Fibroblast of lung (primary cell): ENCODE measurements at regions not wholly inside any gene's neighbourhood (a gene's known extent, or its start where the extent isn't known, plus 50 kb on each side); places are given as distances from the start of the nearest gene placed in this dataset.

Source experiments
- DNase-seq, 2 donors: peaks; one replicate each; pipeline versions ENCODE4 v3.0.0 to v3.0.0-alpha.2; 2010; ENCODE audit warnings: low read depth in 2 of 2
- H2AFZ ChIP-seq: 2 replicates; pipeline ENCODE4 v1.5.1; 2012; ENCODE audit warnings: low read length, control low read depth, inconsistent platforms
- H3K27ac ChIP-seq: 2 replicates; pipeline ENCODE4 v1.5.1; 2011; ENCODE audit warnings: low read length, control low read depth; ENCODE audit not compliant: insufficient read depth
- H3K27me3 ChIP-seq: 2 replicates; pipeline ENCODE4 v1.5.1; 2011; ENCODE audit warnings: mild to moderate bottlenecking, low read length; ENCODE audit not compliant: control insufficient read depth, insufficient read depth
- H3K36me3 ChIP-seq: 2 replicates; pipeline ENCODE4 v1.5.1; 2011; ENCODE audit warnings: low read length; ENCODE audit not compliant: control insufficient read depth, insufficient read depth
- H3K4me1 ChIP-seq: 2 replicates; pipeline ENCODE4 v1.5.1; 2011; ENCODE audit warnings: low read length; ENCODE audit not compliant: control insufficient read depth, insufficient read depth; ENCODE audit errors: extremely low read depth
- H3K4me2 ChIP-seq: 2 replicates; pipeline ENCODE4 v1.5.1; 2011; ENCODE audit warnings: low read length, control low read depth; ENCODE audit not compliant: insufficient read depth; ENCODE audit errors: extremely low read depth
- H3K4me3 ChIP-seq, 4 experiments: fragments of 200-600 bp in 1 of 4; sonication (generic) in 1 of 4; replicated peaks in 1 of 4; 2 replicates each; pipeline ENCODE4 v1.5.1; 2011 to 2016; ENCODE audit warnings: low read length in 4 of 4, low read depth in 3 of 4, mild to moderate bottlenecking in 3 of 4, control low read depth in 2 of 4, inconsistent platforms in 1 of 4, mixed read lengths in 1 of 4; ENCODE audit not compliant: insufficient read depth in 1 of 4; ENCODE audit errors: control extremely low read depth in 1 of 4
- H3K79me2 ChIP-seq: 2 replicates; pipeline ENCODE4 v1.5.1; 2012; ENCODE audit warnings: mild to moderate bottlenecking, low read length, inconsistent platforms; ENCODE audit not compliant: control insufficient read depth, insufficient read depth
- H3K9ac ChIP-seq: 2 replicates; pipeline ENCODE4 v1.5.1; 2011; ENCODE audit warnings: mild to moderate bottlenecking, low read length, control low read depth; ENCODE audit not compliant: insufficient read depth
- H3K9me3 ChIP-seq: 2 replicates; pipeline ENCODE4 v1.5.1; 2012; ENCODE audit warnings: low read depth, low read length; ENCODE audit not compliant: control insufficient read depth, insufficient read depth
- H4K20me1 ChIP-seq: 2 replicates; pipeline ENCODE4 v1.5.1; 2011; ENCODE audit warnings: low read length; ENCODE audit not compliant: control insufficient read depth, insufficient read depth; ENCODE audit errors: extremely low read depth
- EZH2 ChIP-seq: IDR thresholded peaks from 2 replicates; pipeline ENCODE4 v1.5.1; 2012; ENCODE audit warnings: low read length, control low read depth, mild to moderate bottlenecking; ENCODE audit errors: missing control alignments
- TF ChIP-seq, protein P1 (sequence below), 2 donors: IDR thresholded peaks in 1 of 2; conservative IDR thresholded peaks in 1 of 2; 1 replicate in 1 of 2; 2 replicates in 1 of 2; pipeline ENCODE4 v1.5.1; 2011 to 2012; ENCODE audit warnings: low read length in 2 of 2, control low read depth in 1 of 2, inconsistent platforms in 1 of 2, low read depth in 1 of 2, mild to moderate bottlenecking in 1 of 2

DNA sequence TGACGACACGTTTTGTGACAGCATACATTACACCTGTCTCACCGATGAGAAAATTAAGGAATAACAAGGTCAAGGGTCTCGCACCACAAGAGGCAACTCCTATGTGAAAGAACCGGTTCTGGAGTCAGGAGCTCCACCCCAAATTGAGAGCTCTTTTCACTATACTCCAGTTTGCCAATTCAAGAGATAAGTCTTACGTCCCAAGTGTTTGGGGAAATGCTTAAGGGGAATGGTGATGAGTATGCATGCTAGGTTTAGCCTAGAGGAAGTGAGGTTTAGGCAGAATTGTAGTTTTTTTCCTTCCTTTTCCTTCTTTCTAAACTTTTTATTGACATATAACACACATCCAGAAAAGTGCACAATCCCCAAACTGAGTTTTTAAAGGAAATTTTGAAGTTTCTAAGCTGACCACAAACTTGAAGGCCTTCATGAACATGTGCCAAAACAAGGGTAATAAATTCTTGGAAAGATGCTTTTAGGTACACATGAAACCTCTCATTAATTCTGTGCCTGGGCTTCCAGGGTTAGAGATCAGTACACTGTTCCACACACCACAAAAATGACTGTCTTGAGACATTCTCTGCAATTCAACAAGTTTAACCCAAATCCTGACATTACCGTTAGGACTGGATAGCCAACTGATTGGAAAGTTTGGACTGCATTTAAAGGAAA lies 127.6 kb upstream of the SLC1A3 start:
- Histone ChIP-seq H3K4me1 (no peaks in the 10 kb centered on the region), H3K4me3 (no peak overlapping the region), H3K79me2 (no peaks in the 10 kb centered on the region), H3K27me3 (no peaks in the 10 kb centered on the region), H3K36me3 (no peaks in the 10 kb centered on the region), H3K4me2 (no peak overlapping the region), H2AFZ (no peak overlapping the region), H3K9ac (no peak overlapping the region), H3K9me3 (no peaks in the 10 kb centered on the region), H3K27ac (no peak overlapping the region), H4K20me1 (no peaks in the 10 kb centered on the region)
- TF ChIP-seq, protein P1, sequence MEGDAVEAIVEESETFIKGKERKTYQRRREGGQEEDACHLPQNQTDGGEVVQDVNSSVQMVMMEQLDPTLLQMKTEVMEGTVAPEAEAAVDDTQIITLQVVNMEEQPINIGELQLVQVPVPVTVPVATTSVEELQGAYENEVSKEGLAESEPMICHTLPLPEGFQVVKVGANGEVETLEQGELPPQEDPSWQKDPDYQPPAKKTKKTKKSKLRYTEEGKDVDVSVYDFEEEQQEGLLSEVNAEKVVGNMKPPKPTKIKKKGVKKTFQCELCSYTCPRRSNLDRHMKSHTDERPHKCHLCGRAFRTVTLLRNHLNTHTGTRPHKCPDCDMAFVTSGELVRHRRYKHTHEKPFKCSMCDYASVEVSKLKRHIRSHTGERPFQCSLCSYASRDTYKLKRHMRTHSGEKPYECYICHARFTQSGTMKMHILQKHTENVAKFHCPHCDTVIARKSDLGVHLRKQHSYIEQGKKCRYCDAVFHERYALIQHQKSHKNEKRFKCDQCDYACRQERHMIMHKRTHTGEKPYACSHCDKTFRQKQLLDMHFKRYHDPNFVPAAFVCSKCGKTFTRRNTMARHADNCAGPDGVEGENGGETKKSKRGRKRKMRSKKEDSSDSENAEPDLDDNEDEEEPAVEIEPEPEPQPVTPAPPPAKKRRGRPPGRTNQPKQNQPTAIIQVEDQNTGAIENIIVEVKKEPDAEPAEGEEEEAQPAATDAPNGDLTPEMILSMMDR (conservative IDR thresholded peaks at IDR 0.05 in 1 of 2, IDR thresholded peaks at IDR 0.05 in 1 of 2; ENCODE audit: low read depth in 1 of 2, low read length in 2 of 2), result no peak
- TF ChIP-seq EZH2, result no peak
- DNase-seq, result peak in 1 of 2 donors; percentile 39

DNA sequence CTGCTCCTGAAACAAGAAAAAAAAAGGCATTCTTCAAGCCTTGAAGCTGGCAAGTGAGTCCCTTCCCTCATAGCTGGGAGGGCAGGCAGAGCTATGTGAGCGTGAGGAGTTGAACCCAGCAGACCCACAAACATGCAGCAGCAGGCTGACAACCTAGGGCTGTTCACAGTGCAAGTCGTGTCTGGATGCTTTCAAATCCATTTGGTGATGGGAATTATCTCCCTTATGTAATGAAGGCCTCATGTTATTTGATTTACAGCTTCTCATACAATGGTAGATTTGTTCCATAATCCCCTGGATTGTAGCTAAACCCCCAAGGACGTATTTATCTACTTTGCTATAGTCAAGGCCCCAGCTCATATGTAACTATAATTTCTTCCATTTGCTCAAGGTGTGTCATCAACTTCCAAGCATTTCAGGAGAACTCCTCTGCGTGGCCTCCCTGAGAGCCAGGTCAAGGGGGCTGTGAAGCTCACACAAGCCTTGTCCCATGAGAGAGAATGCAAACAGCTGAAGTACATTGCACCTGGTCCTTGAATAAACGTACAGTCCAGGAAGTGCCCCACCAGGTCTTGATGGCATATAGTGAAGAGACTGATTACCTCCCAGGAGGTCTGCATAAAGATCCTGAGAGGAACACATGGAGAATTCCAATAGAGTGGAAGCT lies 124.8 kb upstream of the SLC1A3 start:
- Histone ChIP-seq H3K79me2 (no peaks in the 10 kb centered on the region), H3K9me3 (no peaks in the 10 kb centered on the region), H3K27ac (no peak overlapping the region), H3K27me3 (no peaks in the 10 kb centered on the region), H4K20me1 (no peaks in the 10 kb centered on the region), H3K36me3 (no peaks in the 10 kb centered on the region), H3K9ac (no peak overlapping the region), H3K4me1 (no peaks in the 10 kb centered on the region), H3K4me3 (no peak overlapping the region), H2AFZ (no peak overlapping the region), H3K4me2 (no peak overlapping the region)
- TF ChIP-seq EZH2, result no peak
- TF ChIP-seq, protein P1 (conservative IDR thresholded peaks at IDR 0.05 in 1 of 2, IDR thresholded peaks at IDR 0.05 in 1 of 2; ENCODE audit: low read depth in 1 of 2, low read length in 2 of 2), result no peak
- DNase-seq, result no peak

DNA sequence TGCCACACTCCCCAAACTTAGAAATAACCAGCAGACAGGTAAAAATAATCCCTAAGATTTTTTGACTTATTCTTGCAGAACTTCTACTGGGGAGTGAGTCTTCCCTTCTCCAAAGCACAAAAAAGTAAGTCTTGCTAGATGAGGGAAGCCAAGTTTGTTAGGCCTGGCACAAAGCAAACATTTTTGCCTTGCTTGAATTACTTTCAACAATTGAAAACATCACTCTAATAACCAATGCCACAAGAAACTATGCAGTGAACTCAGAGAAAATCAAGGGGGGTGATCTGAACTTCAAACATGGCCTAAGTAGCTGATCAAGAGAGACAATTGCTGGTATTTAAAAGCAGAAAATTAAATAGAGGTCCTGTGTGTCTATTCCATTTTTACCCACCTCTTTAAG lies 123.6 kb upstream of the SLC1A3 start:
- Histone ChIP-seq H3K4me2 (no peak overlapping the region), H3K9me3 (no peaks in the 10 kb centered on the region), H4K20me1 (no peaks in the 10 kb centered on the region), H3K4me1 (no peaks in the 10 kb centered on the region), H3K4me3 (no peak overlapping the region), H3K79me2 (no peaks in the 10 kb centered on the region), H2AFZ (no peak overlapping the region), H3K27ac (no peak overlapping the region), H3K9ac (no peak overlapping the region), H3K36me3 (no peaks in the 10 kb centered on the region), H3K27me3 (no peaks in the 10 kb centered on the region)
- DNase-seq, result peak in 1 of 2 donors; percentile 37
- TF ChIP-seq EZH2, result no peak
- TF ChIP-seq, protein P1 (conservative IDR thresholded peaks at IDR 0.05 in 1 of 2, IDR thresholded peaks at IDR 0.05 in 1 of 2; ENCODE audit: low read depth in 1 of 2, low read length in 2 of 2), result no peak
